Activated CD4-positive, alpha-beta T cell treated with anti-CD3 and anti-CD28 coated beads, Interleukin-10, Interleukin-2, amounts not matched to agents 100 ng/mL and 50 ng/mL, durations not matched to agents 16 hours and 8 hours (primary cell): ENCODE measurements at regions not wholly inside any gene's neighbourhood (a gene's known extent, or its start where the extent isn't known, plus 50 kb on each side); places are given as distances from the start of the nearest gene placed in this dataset.
"Not testable (repeated sequence)": the region's sequence is repeated elsewhere in the genome, so short reads cannot be mapped to it uniquely, and the experiment has no call there.

Experiments
- DNase-seq: peaks from one replicate; pipeline ENCODE4 v3.0.0-alpha.2; 2020

DNA sequence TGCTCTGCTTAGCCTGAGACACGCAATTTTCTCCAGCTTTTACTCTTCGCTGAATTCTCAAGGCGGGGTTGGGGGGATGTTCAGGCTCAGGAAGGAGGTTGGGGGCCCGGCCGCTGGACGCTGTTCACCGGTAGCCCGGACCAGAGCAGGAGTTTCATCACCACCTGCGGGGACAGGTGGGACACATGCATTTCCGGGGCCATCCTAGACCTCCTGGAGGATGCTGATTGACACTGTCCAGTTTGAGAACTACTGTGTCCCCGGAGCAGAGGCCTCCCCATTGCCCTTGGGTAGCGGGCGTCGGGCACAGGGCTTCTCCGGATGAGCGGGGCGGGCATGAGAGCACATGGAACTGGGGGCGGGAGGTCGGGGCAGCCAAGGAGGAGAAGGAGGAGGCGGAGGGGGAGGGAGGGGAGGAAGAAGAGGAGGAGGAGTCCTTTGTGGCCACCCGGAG lies 144.0 kb upstream of the GRK3 start:
- no peak for DNase-seq

- DNase-seq, result no peak
Observed at GRCh38 chr22:25420925-25421904, 143.3 kb upstream of the GRK3 start.

DNA sequence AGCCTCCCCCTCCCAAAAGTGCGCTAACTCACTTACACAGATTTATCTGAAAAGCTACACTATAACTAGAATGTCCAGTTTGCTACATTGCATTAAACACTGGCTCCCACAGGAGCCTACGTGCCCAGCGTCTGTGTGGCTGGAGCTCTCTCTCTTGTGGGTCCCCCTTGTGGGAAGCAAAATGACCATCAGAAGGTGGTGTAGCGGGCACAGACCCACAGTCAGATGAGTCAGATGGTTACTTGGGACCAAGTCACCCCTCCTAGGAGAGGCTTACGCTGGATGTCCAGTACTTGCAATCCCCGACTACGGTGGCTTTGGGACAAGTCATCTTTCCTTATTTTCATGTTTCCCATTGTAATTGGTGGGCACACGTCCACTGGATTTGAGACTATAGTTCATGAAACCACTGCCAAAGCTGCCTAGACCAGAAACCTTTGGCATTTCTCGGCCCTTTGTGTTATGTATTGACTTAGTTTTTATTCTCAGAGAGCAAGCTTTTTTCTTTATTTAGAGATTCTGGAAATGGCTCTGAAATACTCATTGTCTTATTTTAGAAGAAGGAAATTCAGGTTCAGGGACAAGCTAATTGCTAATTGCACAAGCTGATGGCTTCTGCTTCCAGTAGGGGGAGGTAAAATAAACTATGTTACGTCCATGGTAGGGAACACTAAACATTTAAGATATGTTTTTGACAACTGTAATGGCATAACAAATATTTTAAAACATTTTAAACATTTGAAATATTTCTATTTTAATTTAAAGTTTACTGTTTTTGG lies 137.8 kb upstream of the GRK3 start:
- not testable (repeated sequence) for DNase-seq

GRCh38 chr22:25431637-25432342 lies 132.7 kb upstream of the GRK3 start:
- DNase-seq, result not testable (repeated sequence)

- not testable (repeated sequence) for DNase-seq
Observed at GRCh38 chr22:25433381-25433970, 131.0 kb upstream of the GRK3 start.

DNA sequence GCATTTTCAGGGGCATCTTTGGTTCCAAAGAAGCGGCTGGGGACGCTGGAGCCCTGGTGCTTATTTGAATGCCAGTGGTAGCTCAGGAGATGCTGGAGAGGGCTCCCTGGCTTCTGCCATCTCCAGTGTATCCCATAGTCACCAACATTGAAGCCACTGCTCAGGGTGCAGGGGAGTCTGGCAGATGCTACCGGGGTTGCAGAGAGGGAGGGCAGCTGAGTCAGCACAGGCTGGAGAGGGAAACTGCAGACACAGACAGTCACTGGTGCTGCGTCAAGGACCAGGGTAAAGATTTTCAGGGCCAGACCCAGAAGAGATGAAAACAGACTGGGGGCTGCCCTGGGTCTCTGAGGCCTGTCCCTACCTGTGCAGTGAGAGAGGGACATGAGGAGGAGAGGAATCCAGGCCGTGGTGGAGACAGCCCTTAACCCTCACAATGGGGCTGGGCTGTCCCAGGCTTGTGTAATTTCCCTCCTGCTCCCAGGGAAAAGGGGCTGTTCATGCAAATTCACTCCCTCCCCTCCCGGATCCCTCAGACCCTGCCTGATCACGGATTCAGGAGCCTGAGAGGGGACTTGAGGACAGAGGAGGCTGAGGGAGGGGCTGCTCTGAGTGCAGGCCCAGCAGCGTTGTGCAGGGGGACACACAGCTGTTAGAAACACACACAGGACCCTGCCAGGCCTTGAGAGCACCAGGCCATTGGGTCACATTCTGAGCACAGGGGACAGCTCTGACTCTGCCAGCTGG lies 126.9 kb upstream of the GRK3 start:
- DNase-seq, result no peak

DNA sequence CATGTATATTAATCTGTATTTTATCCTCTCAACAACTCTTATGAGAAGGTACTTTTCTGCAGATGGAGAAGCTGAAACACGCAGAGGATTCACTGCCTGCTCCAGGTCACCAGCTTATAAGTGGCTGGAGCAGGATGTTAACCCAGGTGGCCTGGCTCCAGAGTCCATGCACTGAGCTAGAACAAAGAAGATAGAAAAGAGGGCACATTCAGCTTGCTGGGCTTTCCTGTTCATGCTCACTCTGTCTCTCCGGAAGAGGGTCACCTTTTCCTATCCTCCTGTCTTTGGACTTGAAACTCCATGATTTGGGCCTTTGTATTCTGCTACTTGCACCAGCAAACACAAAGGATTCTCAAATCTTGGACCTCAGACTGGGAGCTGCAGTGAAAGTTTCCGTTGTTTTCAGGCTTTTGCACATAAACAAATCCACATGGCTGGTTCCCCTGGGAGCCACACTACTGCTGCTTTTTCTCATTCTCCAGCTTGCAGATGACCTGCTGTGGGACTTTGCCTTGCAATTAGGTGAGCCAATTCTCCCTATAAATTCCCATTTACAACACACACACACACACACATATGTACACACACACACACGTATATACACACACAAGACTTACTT lies 117.3 kb upstream of the GRK3 start:
- no peak for DNase-seq

- peak; percentile 93 for DNase-seq
Observed at GRCh38 chr22:25447686-25448434, 116.6 kb upstream of the GRK3 start.

- DNase-seq, result peak; percentile 22
Observed at GRCh38 chr22:25448435-25449051, 115.9 kb upstream of the GRK3 start.

- DNase-seq, result no peak
Observed at GRCh38 chr22:25449781-25450317, 114.6 kb upstream of the GRK3 start.

DNA sequence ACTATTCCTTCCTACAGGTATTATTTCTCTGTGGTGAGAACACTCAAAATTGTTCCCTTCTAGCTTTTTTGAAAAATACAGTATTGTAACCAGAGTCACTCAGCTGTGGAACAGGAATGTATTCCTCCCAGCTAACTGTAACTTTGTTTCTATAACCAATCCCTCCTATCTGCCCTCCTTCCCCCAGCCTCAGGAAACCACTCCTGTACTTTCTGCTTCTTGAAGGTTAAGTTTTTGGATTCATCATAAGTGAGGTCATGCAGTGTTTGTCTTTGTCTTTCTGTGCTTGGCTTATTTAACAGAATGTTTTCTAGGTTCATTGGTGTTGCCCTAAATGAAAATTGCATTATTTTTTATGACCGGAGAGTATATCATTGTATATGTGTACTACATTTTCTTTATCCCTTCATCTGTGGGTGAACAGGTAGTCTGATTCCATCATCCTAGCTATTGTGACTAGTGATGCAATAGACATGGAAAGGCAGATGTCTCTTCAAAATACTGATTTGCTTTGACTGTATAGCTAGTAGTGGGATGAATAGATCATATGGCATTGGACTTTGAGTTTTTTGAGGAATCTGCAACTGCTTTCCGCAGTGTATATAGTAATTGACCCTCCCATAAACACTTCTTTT lies 112.9 kb upstream of the GRK3 start:
- no peak for DNase-seq

GRCh38 chr22:25452116-25452700 lies 112.3 kb upstream of the GRK3 start:
- DNase-seq, result no peak

DNA sequence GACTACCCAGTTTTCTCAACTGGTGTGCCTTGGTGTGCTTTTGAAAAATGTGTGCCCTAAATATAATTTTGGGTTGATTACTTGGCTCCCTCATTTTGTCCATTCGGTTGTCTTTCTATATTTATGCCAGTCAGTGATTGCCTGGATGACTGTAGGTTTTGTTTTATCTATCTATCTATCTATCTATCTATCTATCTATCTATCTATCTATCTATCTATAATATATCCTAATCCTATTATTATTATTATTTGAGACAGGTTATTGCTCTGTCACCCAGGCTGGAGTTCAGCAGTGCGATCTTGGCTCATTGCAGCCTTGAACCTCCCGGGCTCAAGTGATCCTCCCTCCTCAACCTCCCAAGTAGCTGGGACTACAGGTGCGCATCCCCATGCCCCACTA lies 111.4 kb upstream of the GRK3 start:
- DNase-seq, result no peak

GRCh38 chr22:25453557-25453956 lies 110.9 kb upstream of the GRK3 start:
- DNase-seq, result no peak

DNA sequence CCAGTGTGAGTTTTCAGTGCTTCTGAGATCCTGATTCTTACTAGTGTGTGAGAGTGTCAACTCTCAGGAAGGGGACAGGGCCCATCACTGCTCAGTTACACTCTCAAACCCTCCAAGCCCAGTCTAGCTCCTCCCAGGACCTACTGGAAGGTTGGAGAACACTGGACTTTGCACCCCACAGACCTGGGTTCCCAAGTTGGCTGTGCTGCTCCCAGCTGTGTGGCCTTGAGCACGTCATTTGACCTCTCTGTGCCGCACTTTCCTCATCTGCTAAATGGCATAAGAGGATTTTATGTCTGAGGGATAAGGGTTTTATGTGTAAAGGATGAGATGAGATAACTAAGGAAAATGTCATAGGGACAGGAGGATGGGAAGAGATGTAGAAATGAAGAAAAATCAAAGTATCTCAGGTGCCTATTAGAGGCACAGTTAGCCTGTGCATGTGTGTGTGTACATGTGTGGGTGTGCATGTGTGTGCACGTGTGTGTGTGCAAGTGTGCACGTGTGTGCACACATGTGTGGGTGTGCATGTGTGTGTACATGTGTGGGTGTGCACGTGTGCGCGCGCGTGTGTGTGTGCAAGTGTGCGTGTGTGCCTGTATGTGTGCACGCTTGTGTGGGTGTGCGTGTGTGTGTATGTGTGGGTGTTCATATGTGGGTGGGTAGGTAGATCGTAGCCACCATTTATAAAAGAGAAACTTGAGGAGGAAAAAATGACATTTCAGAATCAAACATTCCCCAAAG lies 108.0 kb upstream of the GRK3 start:
- not testable (repeated sequence) for DNase-seq

DNA sequence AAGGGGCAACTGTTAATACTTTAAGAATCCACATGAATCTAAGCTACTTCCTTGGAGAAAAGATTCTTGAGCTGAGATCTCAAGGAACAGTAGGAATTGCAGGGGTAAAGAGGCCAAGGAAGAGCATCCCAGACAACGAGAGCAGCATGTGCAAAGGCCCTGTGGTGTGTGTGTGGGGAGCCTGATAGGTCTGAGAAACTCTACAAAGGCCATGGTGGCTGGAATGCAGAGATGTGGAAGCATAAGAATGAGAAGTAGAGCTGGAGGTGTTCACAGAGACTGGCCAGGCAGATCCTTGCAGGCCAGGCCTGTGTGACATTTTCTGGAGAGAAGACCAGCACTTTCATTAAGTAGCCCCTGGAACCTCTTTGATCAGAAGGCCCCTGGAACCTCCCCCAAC lies 105.8 kb upstream of the GRK3 start:
- DNase-seq, result not testable (repeated sequence)

DNA sequence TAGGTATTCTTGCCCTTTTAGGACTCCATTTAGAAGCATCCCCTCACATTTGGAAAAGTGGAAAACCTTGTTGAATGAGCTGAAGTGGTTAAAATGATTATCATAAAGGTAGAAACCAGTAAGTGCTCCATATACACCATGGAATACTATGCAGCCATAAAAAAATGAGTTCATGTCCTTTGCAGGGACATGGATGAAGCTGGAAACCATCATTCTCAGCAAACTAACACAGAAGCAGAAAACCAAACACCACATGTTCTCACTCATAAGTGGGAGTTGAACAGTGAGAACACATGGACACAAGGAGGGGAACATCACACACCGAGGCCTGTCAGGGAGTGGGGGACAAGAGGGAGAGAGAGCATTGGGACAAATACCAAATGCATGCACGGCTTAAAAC lies 103.8 kb upstream of the GRK3 start:
- DNase-seq, result not testable (repeated sequence)

DNA sequence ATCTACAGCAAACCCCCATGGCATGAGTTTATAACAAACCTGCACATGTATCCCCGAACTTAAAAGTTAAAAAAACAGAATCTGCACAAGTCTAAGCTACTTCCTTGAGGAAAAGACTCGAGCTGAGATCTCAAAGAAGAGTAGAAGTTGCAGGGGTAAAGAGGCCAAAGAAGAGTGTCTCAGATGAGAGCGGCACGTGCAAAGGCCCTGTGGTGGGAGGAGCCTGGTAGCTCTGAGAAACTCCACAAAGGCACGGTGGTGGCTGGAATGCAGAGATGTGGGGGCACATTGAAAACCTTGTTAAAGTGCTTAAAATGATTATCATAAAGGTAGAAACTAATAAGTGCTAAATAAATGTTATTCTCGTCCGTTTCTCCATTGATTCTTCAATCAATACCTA lies 103.2 kb upstream of the GRK3 start:
- DNase-seq, result no peak
